Adrenal gland (tissue), 9 donors: ENCODE measurements at regions not wholly inside any gene's neighbourhood (a gene's known extent, or its start where the extent isn't known, plus 50 kb on each side); places are given as distances from the start of the nearest gene placed in this dataset.

Experiments used
- DNase-seq, 7 donors: peaks; one replicate each; pipeline ENCODE4 v3.0.0-alpha.2; 2019 to 2020
- H3K27ac ChIP-seq, 5 donors: fragments of 200-600 bp; sonication (generic) in 4 of 5; 1 replicate in 3 of 5; 2 replicates in 2 of 5; pipeline versions ENCODE4 v1.5.1 to v1.8.0; 2016 to 2020; ENCODE audit warnings: mild to moderate bottlenecking in 1 of 5
- H3K27me3 ChIP-seq: fragments of 200-600 bp; 2 replicates; pipeline ENCODE4 v1.8.0; 2021
- H3K36me3 ChIP-seq, 2 donors: fragments of 200-600 bp; replicated peaks in 1 of 2; 1 replicate in 1 of 2; 2 replicates in 1 of 2; pipeline versions ENCODE4 v1.5.1 to v1.8.0; 2018 to 2022
- H3K4me1 ChIP-seq, 2 donors: fragments of 200-600 bp; replicated peaks in 1 of 2; 1 replicate in 1 of 2; 2 replicates in 1 of 2; pipeline versions ENCODE4 v1.5.1 to v1.8.0; 2018 to 2021
- H3K4me3 ChIP-seq, 4 donors: fragments of 200-600 bp; sonication (generic) in 3 of 4; one replicate each; pipeline ENCODE4 v1.5.1; 2016 to 2018
- H3K9me3 ChIP-seq, 3 donors: fragments of 200-600 bp; sonication (generic) in 1 of 3; replicated peaks in 1 of 3; 1 replicate in 2 of 3; 2 replicates in 1 of 3; pipeline versions ENCODE4 v1.5.1 to v1.8.0; 2016 to 2021
- POLR2A ChIP-seq, 2 donors: fragments of 450-650 bp; IDR thresholded peaks; one replicate each; pipeline ENCODE4 v1.6.1; 2017; ENCODE audit warnings: antibody characterized with exemption in 2 of 2, mild to moderate bottlenecking in 2 of 2, moderate library complexity in 1 of 2
- WGBS, 4 donors: extraction: QIAGEN DNeasy Blood & Tissue Kit in 2 of 4; methylation state at CpG; one replicate each; pipeline versions ENCODE4 v1.1.5 to v1.1.7; 2013 to 2017; 5-methylcytosine and 5-hydroxymethylcytosine counted together
- intact Hi-C, 2 donors: fragments of 100-400 bp; cut with DNase I; formaldehyde crosslinking; loops; one replicate each; pipeline versions ENCODE4 v1.14.1 to v1.15.0; 2022 to 2023
- TF ChIP-seq, protein P1 (sequence below), 6 experiments: fragments of 450-650 bp in 4 of 6; fragments of 200-600 bp in 2 of 6; sonication (generic) in 1 of 6; IDR thresholded peaks; 1 replicate in 5 of 6; 2 replicates in 1 of 6; pipeline versions ENCODE4 v1.5.1 to v1.8.0; 2016 to 2021; ENCODE audit warnings: antibody characterized with exemption in 6 of 6, mild to moderate bottlenecking in 2 of 6, moderate library complexity in 1 of 6
- donor health status: healthy with polysubstance abuse.
- donor health status: Bipolar disorder and iron deficiency.
- donor health status: DM: yes; HTN: yes; CAD: no.
- donor health status: DM: no; HTN: no; CAD: no.
- donor health status: DM: no; HTN: no; CAD: no.

DNA sequence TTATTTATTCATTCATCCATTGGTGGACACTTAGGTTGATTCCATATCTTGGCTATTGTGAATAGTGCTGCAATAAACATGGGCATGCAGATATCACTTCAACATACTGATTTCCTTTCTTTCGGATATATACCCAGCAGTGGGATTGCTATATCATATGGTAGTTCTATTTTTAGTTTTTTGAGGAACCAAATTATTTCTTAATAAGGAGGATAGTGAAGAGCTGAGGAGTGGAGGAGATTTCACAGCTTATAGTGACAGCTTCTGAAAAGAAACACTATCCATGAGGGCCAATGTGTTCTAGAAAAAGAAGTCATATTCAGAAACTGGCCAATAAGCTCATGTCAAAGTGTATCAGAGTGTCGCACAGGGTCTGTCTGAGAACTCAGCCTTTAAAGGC lies 183.3 kb downstream of the SEC61B start:
- no peak for DNase-seq
- no peaks in the 10 kb centered on the region for H3K36me3 ChIP-seq
- WGBS, 4 donors: 72 to 79% (median 78%) methylated on average over 2 of the region's 2 CpGs
- no peak overlapping the region for H3K27ac ChIP-seq
- no peaks in the 10 kb centered on the region for H3K9me3 ChIP-seq
- H3K27me3 ChIP-seq: no peaks in the 10 kb centered on the region
- H3K4me1 ChIP-seq: no peaks in the 10 kb centered on the region
- intact Hi-C loops: no loop called here
- TF ChIP-seq POLR2A (IDR thresholded peaks at IDR 0.05): no peak
- TF ChIP-seq, protein P1, sequence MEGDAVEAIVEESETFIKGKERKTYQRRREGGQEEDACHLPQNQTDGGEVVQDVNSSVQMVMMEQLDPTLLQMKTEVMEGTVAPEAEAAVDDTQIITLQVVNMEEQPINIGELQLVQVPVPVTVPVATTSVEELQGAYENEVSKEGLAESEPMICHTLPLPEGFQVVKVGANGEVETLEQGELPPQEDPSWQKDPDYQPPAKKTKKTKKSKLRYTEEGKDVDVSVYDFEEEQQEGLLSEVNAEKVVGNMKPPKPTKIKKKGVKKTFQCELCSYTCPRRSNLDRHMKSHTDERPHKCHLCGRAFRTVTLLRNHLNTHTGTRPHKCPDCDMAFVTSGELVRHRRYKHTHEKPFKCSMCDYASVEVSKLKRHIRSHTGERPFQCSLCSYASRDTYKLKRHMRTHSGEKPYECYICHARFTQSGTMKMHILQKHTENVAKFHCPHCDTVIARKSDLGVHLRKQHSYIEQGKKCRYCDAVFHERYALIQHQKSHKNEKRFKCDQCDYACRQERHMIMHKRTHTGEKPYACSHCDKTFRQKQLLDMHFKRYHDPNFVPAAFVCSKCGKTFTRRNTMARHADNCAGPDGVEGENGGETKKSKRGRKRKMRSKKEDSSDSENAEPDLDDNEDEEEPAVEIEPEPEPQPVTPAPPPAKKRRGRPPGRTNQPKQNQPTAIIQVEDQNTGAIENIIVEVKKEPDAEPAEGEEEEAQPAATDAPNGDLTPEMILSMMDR (IDR thresholded peaks at IDR 0.05): no peak
- no peak overlapping the region for H3K4me3 ChIP-seq

DNA sequence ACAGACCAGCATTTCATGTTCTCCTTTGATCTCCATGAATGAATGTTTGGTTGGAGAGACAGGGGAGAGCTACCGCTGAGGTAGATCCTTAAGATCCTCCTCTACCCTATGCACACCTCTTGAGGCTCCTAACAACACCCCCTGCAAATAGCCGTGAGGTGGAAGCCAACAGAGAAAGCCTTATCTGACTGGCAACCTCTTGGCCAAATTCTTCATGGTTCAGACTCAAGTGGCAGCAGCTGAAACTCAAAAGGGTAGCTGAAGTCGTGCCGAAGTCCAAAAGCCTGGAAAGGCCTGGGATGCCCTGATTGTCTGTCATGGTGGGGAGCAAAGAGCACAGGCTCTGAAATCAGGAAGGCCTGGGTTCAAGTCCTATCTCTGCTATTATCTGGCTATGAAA lies 184.9 kb downstream of the SEC61B start:
- no peak for DNase-seq
- Histone ChIP-seq H3K9me3 (no peaks in the 10 kb centered on the region), H3K27me3 (no peaks in the 10 kb centered on the region), H3K4me1 (no peaks in the 10 kb centered on the region), H3K36me3 (no peaks in the 10 kb centered on the region), H3K4me3 (no peak overlapping the region), H3K27ac (no peak overlapping the region)
- WGBS, 4 donors: 70 to 86% (median 79%) methylated on average over 3 to 4 of the region's 4 CpGs
- intact Hi-C loops: no loop called here
- no peak for TF ChIP-seq POLR2A (IDR thresholded peaks at IDR 0.05)
- TF ChIP-seq, protein P1 (IDR thresholded peaks at IDR 0.05): no peak

DNA sequence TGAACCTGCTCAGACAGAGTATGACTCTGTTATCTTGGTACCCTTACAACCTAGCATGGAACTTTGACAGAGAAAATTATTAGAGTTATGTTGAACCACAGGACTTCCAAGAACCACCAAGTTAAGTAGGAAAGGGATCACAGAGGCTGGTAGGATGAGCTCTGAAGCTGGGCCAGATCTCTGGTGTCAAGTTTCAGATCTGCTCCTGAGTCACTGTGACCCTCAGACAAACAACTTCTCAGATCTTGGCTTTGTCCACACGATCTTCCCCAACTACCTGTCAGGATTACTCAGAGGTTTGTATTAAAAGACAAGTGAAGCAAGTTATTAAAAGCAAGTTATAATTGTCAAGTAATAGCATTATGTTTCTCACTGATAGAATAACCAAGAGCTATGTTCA lies 189.0 kb downstream of the SEC61B start:
- Histone ChIP-seq H3K27me3 (no peaks in the 10 kb centered on the region), H3K4me1 (no peaks in the 10 kb centered on the region), H3K27ac (no peak overlapping the region), H3K36me3 (no peaks in the 10 kb centered on the region), H3K9me3 (no peaks in the 10 kb centered on the region), H3K4me3 (no peak overlapping the region)
- TF ChIP-seq, protein P1 (IDR thresholded peaks at IDR 0.05): no peak
- TF ChIP-seq POLR2A (IDR thresholded peaks at IDR 0.05): no peak
- intact Hi-C loops: no loop called here
- WGBS, 4 donors: 33 to 59% (median 44%) methylated on average over 1 of the region's 1 CpG
- DNase-seq: peak in 1 of 7 donors; percentile 11

DNA sequence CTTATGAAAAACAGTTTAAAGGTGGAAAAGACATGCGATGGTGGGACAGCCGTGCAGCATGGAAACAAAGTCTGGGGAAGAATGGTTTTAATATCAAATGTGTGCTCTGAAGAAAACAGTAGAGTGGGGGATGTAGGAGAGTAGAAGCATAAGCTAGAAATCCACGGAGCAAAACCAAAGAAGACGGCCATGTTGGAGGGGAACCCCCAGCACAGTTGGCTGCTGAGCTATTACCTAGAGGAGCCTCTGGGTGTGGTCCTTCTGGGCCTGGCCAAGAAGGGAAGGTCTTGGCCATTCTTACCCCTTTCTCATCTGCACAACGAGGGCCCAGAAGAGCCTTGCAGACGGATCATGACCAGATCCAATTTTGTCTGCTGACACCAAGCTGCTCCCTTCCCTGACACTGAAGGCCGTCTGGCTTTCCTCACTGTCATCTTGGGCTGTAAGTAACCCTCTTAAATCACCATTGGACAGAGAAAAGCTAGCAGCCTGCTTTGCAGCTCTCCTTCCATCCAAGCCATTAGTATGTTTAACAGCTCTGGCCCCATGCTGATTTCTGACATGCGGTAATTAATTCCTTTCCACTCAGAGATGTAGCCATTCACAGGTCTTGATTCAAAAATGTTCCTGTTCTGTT lies 189.5 kb downstream of the SEC61B start:
- H3K4me3 ChIP-seq: no peak overlapping the region
- TF ChIP-seq, protein P1 (IDR thresholded peaks at IDR 0.05): no peak
- TF ChIP-seq POLR2A (IDR thresholded peaks at IDR 0.05): no peak
- no peaks in the 10 kb centered on the region for H3K36me3 ChIP-seq
- no peaks in the 10 kb centered on the region for H3K9me3 ChIP-seq
- 65 to 78% (median 74%) methylated on average over 8 of the region's 8 CpGs for WGBS, 4 donors
- no peaks in the 10 kb centered on the region for H3K4me1 ChIP-seq
- intact Hi-C loops: no loop called here
- peak in 1 of 7 donors; percentile 65 for DNase-seq
- no peaks in the 10 kb centered on the region for H3K27me3 ChIP-seq
- no peak overlapping the region for H3K27ac ChIP-seq
